KMS-11 (cell line): ENCODE measurements at regions not wholly inside any gene's neighbourhood (a gene's known extent, or its start where the extent isn't known, plus 50 kb on each side); places are given as distances from the start of the nearest gene placed in this dataset.

Experiments used
- H2AFZ ChIP-seq: fragments of 200-600 bp; sonication (generic); 2 replicates; pipeline ENCODE4 v1.6.1; 2016; ENCODE audit warnings: antibody characterized with exemption, mixed run types, low read depth
- H3K27ac ChIP-seq: fragments of 200-600 bp; sonication (generic); 2 replicates; pipeline ENCODE4 v1.6.1; 2016; ENCODE audit warnings: mild to moderate bottlenecking, mixed run types
- H3K27me3 ChIP-seq: fragments of 200-600 bp; sonication (generic); 2 replicates; pipeline ENCODE4 v1.6.1; 2017; ENCODE audit warnings: mild to moderate bottlenecking, low read depth, mixed run types, moderate library complexity; ENCODE audit not compliant: insufficient read depth
- H3K36me3 ChIP-seq: fragments of 200-600 bp; sonication (generic); 2 replicates; pipeline ENCODE4 v1.6.1; 2017; ENCODE audit warnings: mild to moderate bottlenecking, mixed run types; ENCODE audit not compliant: insufficient read depth
- H3K4me1 ChIP-seq: fragments of 200-600 bp; sonication (generic); 2 replicates; pipeline ENCODE4 v1.6.1; 2016; ENCODE audit warnings: mild to moderate bottlenecking, low read depth, mixed run types; ENCODE audit not compliant: poor library complexity, severe bottlenecking
- H3K4me2 ChIP-seq: fragments of 200-600 bp; sonication (generic); 2 replicates; pipeline ENCODE4 v1.7.0; 2016; ENCODE audit warnings: mild to moderate bottlenecking, mixed run types
- H3K4me3 ChIP-seq: fragments of 200-600 bp; sonication (generic); IDR thresholded peaks from 2 replicates; pipeline ENCODE4 v1.6.1; 2017; ENCODE audit warnings: low read depth, low read length, mixed read lengths; ENCODE audit not compliant: insufficient read depth
- H3K79me2 ChIP-seq: fragments of 200-600 bp; sonication (generic); 2 replicates; pipeline ENCODE4 v1.6.1; 2016; ENCODE audit warnings: low read depth, mixed run types; ENCODE audit not compliant: insufficient read depth
- H3K9ac ChIP-seq: fragments of 200-600 bp; sonication (generic); 2 replicates; pipeline ENCODE4 v1.6.1; 2016; ENCODE audit warnings: mild to moderate bottlenecking, mixed run types
- H4K20me1 ChIP-seq: fragments of 200-600 bp; sonication (generic); 2 replicates; pipeline ENCODE4 v1.6.1; 2016; ENCODE audit warnings: mild to moderate bottlenecking, mixed run types; ENCODE audit not compliant: insufficient read depth
- TF ChIP-seq, protein P1 (sequence below): fragments of 200-600 bp; sonication (generic); conservative IDR thresholded peaks from 2 replicates; pipeline ENCODE4 v1.6.1; 2017; ENCODE audit warnings: low read depth, mild to moderate bottlenecking, antibody characterized with exemption, low read length, moderate library complexity, mixed read lengths

DNA sequence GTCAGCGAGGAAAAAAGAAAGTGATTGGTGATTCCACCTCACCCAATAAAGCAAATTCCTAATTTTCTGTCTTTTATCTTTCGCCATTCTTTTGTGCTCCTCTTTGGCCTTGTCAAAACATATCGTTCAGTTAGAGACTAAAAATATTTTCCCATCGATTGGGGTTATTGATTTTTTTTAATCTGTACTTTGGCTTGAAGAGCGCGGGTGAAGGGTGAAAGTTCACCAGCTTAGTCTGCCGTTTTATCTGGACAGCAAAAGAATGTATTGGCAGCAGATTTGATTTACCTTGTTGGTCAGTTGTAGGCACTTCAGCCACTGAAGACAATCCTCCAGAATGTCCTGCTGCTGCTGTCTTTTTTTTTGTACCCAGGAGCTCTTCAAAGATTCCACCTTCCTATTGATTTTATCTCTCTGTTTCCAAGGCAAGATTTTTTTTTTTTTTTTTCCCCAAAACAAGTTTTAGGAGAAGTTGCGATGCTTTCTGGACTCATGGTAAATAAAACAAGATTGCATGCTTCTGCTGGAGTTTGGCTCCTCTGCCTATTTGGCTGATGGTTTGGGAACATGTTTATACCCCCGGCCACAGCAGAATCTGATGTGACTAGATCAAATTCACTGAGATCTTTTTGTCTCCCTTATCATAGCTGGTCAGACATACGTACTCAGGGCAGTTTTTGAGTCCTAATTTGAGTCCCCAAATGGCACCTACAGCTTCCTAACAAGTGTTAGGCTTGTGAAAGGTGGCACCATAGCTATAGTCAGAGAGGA is 269.3 kb upstream of the ONECUT1 start:
- no peak overlapping the region for H3K4me3 ChIP-seq
- H3K79me2 ChIP-seq = no peaks in the 10 kb centered on the region
- no peaks in the 10 kb centered on the region for H4K20me1 ChIP-seq
- TF ChIP-seq, protein P1, sequence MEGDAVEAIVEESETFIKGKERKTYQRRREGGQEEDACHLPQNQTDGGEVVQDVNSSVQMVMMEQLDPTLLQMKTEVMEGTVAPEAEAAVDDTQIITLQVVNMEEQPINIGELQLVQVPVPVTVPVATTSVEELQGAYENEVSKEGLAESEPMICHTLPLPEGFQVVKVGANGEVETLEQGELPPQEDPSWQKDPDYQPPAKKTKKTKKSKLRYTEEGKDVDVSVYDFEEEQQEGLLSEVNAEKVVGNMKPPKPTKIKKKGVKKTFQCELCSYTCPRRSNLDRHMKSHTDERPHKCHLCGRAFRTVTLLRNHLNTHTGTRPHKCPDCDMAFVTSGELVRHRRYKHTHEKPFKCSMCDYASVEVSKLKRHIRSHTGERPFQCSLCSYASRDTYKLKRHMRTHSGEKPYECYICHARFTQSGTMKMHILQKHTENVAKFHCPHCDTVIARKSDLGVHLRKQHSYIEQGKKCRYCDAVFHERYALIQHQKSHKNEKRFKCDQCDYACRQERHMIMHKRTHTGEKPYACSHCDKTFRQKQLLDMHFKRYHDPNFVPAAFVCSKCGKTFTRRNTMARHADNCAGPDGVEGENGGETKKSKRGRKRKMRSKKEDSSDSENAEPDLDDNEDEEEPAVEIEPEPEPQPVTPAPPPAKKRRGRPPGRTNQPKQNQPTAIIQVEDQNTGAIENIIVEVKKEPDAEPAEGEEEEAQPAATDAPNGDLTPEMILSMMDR = no peak
- no peak overlapping the region for H3K27ac ChIP-seq
- no peaks in the 10 kb centered on the region for H3K4me1 ChIP-seq
- H3K9ac ChIP-seq = no peak overlapping the region
- no peak overlapping the region for H2AFZ ChIP-seq
- no peak overlapping the region for H3K4me2 ChIP-seq
- no peaks in the 10 kb centered on the region for H3K36me3 ChIP-seq
- no peaks in the 10 kb centered on the region for H3K27me3 ChIP-seq

- Histone ChIP-seq H3K9ac (no peak overlapping the region), H3K27me3 (no peaks in the 10 kb centered on the region), H2AFZ (no peak overlapping the region), H4K20me1 (no peaks in the 10 kb centered on the region), H3K27ac (no peak overlapping the region), H3K4me1 (no peaks in the 10 kb centered on the region), H3K79me2 (no peaks in the 10 kb centered on the region), H3K4me2 (no peak overlapping the region), H3K4me3 (no peak overlapping the region), H3K36me3 (no peaks in the 10 kb centered on the region)
- TF ChIP-seq, protein P1 = no peak
Observed at GRCh38 chr15:53046153-53046790, 256.1 kb upstream of the ONECUT1 start.

GRCh38 chr15:53038655-53038941 is 248.5 kb upstream of the ONECUT1 start:
- TF ChIP-seq, protein P1 = no peak

DNA sequence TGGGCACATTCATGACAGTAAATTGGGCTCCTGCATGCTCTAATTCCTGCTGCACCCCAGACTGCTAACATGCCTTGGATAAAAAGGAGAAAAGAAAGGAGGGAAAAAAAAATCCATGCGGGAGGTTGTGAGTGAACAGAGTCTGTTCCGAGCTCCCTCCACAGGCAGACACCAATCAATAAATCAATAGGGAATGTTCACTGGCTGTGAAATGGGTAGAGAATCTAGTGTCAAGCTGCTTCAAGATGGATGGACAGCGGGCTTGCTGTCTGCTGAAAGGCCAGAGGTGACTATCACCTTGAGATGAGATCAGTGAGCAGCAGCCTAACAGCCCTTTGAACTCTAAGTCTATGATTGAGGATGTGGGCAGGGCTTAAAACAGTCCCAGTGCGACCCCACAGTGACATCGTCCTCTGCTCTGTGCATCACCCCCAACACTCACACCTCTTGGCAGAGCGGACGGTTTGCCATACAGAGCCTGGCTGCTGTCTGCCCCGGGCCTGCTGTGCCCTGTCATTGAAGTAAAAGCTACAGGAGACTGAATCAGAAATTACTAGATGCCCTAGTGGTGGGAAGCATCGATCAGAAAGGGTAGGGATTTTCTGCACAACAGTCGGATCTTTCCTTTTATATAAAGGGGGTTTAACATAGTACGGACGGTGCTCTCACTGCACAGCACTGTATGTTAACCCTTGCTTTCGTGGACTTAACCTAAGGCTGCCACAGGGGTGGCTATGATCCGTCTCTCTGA is 247.9 kb upstream of the ONECUT1 start:
- H3K27ac ChIP-seq = no peak overlapping the region
- no peaks in the 10 kb centered on the region for H3K4me1 ChIP-seq
- H4K20me1 ChIP-seq = no peaks in the 10 kb centered on the region
- no peak overlapping the region for H2AFZ ChIP-seq
- no peaks in the 10 kb centered on the region for H3K27me3 ChIP-seq
- no peak overlapping the region for H3K4me2 ChIP-seq
- H3K9ac ChIP-seq = no peak overlapping the region
- no peak overlapping the region for H3K4me3 ChIP-seq
- TF ChIP-seq, protein P1 = no peak
- H3K79me2 ChIP-seq = no peaks in the 10 kb centered on the region
- no peaks in the 10 kb centered on the region for H3K36me3 ChIP-seq

More at GRCh38 chr15:53038655-53038941, 248.5 kb upstream of the ONECUT1 start:
- no peaks in the 10 kb centered on the region for H3K79me2 ChIP-seq
- no peaks in the 10 kb centered on the region for H4K20me1 ChIP-seq
- H3K4me1 ChIP-seq = no peaks in the 10 kb centered on the region
- no peak overlapping the region for H3K27ac ChIP-seq
- H2AFZ ChIP-seq = no peak overlapping the region
- H3K4me2 ChIP-seq = no peak overlapping the region
- no peak overlapping the region for H3K4me3 ChIP-seq
- H3K27me3 ChIP-seq = no peaks in the 10 kb centered on the region
- no peak overlapping the region for H3K9ac ChIP-seq
- no peaks in the 10 kb centered on the region for H3K36me3 ChIP-seq
